ENCODE measurements at regions not wholly inside any gene's neighbourhood (a gene's known extent, or its start where the extent isn't known, plus 50 kb on each side); places are given as distances from the start of the nearest gene placed in this dataset.

GRCh38 chr5:89967771-89968444 lies 441.6 kb downstream of the CETN3 start (continued):
- no peak for TF ChIP-seq CHD7 (IDR thresholded peaks at IDR 0.05; ENCODE audit: insufficient replicate concordance, low read length)
- TF ChIP-seq ATF3 (IDR thresholded peaks at IDR 0.05; ENCODE audit: insufficient read depth, low read depth, low read length), result no peak
- no peak for TF ChIP-seq HDAC2 (IDR thresholded peaks at IDR 0.05; ENCODE audit: borderline replicate concordance in 1 of 2, low read depth in 2 of 2, low read length in 2 of 2)
- TF ChIP-seq ATF2 (IDR thresholded peaks at IDR 0.05; ENCODE audit: low read length), result no peak
- no peak for TF ChIP-seq JUND (IDR thresholded peaks at IDR 0.05; ENCODE audit: low read length)
- no peak for TF ChIP-seq EP300 (IDR thresholded peaks at IDR 0.05; ENCODE audit: borderline replicate concordance in 1 of 2, low read depth in 2 of 2, low read length in 2 of 2)
